GM18520 (cell line): ENCODE measurements at regions not wholly inside any gene's neighbourhood (a gene's known extent, or its start where the extent isn't known, plus 50 kb on each side); places are given as distances from the start of the nearest gene placed in this dataset.
"Not testable (repeated sequence)": the region's sequence is repeated elsewhere in the genome, so short reads cannot be mapped to it uniquely, and the experiment has no call there.

Experiments used
- ATAC-seq: cut with Tn5 transposase; IDR thresholded peaks from one replicate; pipeline ENCODE4 v1.9.1; 2021; ENCODE audit not compliant: unreplicated experiment

DNA sequence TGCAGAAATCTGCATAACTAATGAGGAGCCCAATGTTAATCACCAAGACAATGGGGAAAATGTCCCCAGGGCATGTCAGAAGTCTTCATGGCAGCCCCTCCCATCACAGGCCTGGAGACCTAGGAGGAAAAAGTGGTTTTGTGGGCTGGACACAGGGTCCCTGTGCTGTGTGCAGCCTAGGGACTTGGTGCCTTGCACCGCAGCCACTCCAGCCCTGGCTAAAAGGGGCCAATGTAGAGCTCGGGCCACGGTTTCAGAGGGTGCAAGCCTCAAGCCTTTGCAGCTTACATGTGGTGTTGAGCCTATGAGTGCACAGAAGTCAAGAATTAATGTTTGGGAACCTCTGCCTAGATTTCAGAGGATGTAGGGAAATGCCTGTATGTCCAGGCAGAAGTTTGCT lies 474.3 kb upstream of the ADGRB3 start:
- ATAC-seq = not testable (repeated sequence)

DNA sequence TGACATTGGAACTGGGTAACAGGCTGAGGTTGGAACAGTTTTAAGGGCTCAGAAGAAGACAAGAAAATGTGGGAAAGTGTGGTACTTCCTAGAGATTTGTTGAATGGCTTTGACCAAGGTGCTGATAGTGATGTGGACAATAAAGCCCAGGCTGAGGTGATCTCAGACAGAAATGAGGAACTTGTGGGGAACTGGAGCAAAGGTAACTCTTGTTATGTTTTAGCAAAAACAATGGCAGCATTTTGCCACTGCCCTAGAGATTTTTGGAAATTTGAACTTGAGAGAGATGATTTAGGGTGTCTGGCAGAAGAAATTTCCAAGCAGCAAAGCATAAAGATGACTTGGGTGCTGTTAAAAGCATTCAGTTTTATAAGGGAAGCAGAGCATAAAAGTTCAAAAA lies 474.7 kb upstream of the ADGRB3 start:
- no peak for ATAC-seq

DNA sequence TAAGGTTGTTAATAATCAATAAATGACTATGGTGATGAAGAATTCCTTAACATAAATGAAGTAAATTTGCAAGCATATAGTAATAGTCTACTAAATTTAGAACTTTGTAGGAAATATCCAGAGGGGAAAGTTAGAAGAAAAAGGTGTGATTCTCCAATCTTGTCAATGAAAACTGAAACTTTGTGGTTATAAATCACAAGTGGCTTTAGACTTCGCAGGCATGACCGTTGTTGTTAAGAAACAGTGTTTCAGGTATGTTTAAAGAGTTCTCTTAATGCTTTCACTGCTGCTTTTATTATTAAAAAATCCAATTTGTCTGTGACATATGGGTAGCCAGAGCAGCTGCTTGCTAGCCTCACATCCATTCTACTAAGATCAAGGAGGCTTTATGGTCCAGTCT lies 475.6 kb upstream of the ADGRB3 start:
- no peak for ATAC-seq

DNA sequence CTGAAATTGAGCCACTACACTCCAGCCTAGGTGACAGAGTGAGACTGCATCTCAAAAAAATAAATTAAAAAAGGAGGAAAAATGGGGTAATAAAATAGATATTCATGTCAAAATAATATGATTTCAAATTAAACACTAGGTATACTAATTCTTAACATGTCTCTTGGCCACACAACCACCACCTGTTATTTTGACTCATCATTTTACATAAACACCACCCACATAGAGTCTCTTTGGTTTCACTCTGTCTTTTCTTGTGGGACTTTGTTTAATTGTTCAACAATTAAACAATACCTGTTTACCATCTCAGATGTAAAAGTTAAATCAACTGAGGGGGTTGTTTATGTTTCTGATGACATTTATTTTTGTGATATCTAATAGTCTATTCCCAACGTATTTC lies 476.8 kb upstream of the ADGRB3 start:
- ATAC-seq = no peak

DNA sequence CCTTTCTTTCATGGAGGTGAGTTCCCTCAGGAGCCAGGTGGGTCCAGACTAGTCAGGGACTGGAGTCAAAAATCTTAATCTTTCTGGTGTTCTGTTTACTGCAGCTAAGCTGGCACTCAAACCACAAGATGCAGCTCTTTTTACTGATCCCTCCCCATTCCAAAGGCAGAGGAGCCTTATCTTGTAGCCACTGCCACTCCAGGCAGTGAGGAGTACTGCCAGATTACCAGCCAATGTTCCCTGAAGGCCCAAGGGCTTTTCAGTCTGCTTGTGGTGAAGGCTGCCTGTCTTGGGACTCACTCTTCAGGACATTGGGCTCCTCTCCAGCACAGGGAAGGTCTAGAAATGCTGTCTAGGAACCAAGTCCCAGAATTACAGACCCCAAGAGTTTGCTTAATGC lies 490.4 kb upstream of the ADGRB3 start:
- ATAC-seq = no peak

DNA sequence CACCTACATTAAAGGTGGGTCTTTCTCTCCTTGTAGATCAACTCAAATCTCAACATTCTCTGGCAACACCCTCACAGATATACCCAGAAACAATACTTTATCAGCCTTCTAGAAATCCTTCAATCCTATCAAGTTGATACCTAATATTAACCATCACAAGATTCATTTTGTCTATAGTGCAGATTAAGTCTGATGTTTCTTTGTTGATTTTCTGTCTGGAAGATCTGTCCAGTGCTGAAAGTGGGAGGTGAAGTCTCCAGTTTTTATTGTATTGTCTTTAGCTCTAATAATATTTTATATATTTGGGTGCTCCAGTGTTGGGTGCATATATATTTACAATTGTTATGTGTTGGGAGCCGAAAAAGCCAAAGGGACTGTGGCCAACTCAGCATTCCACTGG lies 493.9 kb upstream of the ADGRB3 start:
- no peak for ATAC-seq

DNA sequence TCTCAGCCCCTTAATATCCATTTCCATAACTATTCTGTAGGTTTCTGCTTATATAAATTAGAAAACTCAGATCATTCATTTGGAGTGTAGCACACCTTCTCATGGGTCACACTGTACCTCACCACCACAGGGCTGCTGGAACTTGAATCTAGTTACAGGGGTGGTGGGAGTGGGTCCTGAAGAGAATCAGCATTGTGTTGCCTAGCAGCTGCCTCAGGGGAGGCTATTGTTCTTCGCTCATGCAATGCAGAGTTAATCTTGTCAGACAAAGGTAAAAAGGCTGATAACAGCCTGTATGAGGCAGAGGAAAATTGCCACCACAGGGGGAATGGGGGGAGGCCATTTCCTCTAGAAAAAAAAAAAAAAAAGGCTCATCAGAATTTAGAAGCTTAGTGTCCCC lies 496.0 kb upstream of the ADGRB3 start:
- no peak for ATAC-seq

DNA sequence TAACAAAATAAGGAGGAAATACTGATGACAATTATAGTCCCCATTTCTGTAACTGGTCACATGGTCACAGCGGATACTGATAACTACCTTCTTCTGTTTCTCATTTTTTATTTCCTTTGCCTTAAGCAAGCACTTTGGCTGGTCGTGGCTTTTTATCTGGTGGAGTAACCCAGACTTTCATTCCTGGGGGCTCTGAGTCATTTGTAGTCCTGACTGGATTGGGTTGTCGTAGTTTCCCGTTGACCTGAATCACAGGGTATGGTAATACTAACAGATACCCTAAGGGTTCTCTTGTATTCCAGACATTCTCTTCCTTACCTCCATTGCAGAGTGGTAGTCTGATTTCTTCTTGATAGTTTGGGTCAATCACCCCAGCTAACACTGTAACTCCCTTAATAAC lies 500.3 kb upstream of the ADGRB3 start:
- ATAC-seq = no peak

DNA sequence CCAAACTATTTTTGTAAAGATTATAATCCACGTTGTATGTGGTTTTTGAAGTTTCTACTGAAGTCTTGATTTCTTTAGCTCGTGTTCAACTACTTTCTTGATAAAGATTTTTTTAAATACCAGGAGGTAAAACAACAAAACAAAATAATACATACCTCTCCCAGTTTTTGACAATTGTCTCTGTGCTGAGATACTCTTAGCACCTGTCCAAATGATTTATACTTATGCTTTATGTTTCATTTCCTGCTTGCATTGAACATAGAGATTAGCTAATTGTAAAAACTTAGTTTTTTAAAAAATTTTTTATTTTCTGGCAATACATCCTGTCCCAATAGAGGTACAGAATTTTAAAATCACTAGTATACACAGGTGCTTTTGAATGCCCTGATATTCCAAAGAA lies 506.9 kb upstream of the ADGRB3 start:
- ATAC-seq = no peak

DNA sequence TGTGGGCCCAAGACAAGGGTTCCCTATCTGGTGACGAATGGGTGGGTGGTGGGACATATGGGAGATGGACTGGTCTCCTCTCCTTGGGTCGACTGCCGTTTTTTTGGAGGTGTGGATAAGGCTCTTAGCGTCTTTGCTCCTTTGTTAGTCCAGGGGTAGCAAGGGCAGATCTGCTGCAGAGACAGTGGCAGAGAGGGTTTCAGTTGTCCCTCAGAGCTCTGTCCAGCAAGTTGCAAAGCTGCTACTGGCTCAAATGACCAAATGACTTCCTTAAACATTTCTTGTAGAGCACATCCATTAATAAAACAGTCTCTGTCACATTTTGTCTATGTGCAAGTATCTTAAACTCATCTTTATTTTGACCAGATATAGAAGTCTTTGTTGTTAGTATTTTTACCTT lies 508.0 kb upstream of the ADGRB3 start:
- no peak for ATAC-seq

DNA sequence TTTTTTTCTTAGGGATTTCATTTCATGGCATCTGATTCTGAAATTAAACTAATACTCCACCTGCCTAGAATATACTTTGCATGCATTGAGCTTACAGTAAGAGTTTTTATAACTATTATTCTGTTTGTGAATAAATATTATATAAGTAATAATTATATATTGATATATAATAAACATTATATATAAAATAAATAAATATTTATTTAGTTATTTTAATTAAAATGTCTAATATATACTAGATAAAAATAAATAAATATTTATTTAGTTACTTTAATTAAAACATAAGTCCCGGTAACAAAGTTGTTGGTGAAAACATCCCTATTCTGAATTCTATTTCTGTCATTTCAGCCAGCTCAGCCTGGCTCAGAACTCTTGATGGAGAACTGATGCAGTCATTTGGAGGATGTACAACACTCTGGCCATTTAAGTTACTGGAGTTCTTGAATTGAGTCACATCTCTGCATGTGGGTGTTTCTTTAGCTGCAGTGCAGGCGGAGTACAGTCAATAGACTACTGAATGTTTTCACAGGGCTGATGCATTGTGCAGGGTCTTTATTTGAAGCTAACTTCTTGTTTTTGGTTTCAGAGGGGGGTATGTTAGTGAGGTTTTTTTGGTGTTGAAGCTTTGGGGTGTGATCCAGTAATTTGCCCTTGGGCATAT lies 508.9 kb upstream of the ADGRB3 start:
- ATAC-seq = peak; percentile 84

DNA sequence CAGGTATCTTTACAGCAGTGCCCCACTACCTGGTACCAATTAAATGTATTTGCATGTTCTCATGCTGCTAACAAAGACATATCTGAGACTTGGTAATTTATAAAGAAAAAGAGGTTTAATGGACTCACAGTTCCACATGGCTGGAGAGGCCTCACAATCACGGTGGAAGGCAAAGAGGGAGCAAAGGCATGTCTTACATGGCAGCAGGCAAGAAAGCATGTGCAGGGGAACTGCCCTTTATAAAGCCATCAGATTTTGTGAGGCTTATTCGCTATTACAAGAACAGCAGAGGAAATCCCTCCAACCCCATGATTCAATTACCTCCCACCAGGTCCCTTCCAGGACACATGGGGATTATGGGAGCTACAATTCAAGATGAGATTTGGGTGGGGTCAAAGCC lies 512.1 kb upstream of the ADGRB3 start:
- not testable (repeated sequence) for ATAC-seq

DNA sequence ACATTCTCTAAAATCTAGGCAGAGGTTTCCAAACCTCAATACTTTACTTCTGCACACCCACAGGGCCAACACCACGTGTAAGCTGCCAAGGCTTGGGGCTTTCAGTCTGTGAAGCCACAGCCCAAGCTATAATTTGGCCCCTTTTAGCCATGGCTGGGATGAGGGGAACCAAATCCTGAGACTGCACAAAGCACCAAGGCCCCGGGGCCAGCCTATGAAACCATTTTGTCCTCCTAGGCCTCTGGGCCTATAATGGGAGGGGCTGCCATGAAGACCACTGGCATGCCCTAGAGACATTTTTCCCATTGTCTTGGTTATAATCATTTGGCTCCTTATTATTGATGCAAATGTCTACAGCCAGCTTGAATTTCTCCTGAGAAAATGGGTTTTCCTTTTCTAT lies 513.0 kb upstream of the ADGRB3 start:
- ATAC-seq = no peak

DNA sequence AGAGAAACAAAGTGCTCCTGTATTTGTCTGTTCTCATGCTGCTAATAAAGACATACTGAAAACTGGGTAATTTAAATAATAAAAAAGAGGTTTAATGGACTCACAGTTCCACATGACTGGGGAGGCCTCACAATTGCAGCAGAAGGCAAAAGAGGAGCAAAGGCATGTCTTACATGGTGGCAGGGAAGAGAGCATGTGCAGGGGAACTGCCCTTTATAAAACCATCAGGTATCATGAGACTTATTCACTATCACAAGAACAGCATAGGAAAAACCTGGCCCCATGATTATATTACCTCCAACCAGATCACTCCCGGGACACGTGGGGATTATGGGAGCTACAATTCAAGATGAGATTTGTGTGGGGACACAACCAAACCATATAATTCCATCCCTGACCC lies 514.1 kb upstream of the ADGRB3 start:
- ATAC-seq = not testable (repeated sequence)

DNA sequence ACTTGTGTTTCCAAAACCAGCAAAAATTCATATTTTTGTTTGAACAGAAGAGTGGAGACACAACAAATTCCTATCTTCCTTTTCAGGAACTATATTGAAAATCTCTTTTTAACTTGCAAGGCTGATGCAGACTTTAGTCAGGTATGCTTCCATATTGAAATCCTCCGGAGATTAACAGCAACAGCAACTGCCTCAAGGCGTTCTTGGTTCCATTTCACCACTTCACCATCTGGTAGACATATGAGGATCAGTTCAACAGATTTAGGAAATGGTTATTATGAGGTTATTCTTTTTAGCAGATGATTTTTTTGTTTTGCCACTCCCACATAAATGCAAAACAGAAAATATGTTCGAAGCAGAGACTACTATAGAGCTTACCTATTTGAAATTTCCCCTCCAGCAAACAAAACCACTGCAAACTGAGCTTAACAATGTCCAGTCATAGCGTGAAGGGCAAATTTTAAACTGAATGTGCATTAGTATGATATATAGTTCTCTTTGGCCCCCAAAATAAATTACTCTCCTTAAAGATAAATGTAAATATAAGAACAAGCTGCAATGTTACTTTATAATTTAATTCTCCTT lies 520.5 kb upstream of the ADGRB3 start:
- ATAC-seq = no peak

DNA sequence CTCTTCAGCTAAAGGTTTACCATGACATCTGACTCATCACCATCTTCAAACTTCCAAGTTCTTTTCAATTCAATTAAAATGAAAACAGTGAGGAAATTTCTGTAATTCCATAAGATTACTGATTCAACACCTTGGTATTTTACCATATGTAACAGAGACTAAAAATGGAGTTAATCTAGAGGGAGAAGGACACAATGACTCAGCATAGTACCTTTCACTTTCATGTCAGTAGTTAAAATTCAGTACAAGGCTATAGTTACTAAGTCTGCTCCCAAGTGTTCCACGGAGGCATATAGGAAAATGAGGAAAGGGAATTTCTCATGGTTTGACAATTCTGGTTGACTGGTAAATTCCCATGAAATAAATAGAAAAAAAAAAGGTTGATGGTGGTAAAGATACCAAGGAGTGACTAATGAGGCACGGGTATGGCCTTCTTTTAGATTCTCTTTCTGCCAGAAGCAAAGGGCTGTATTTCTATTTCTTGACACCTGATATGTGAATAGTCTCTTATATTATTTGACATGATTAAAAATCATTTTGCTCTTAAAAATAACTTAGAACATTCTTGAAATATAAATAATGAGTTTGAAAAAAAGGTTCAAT lies 526.7 kb upstream of the ADGRB3 start:
- ATAC-seq = no peak

DNA sequence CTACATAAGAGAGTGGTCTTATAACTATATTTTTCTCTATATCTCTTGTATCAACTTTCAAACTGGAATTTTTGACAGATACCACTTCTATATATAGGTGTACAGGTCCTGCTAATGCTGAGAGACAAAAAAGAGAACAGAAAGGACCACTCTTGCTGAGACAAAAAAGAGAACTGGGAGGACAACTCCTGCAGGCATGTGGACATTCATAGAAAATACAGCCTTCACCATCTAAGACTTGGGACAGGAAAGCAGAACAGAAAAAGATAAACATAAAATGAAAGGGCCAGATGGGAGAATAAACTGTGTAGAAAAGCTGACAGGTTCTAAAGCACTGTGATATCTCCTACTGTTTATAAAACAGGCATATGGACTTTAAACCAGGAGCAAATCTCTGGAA lies 541.0 kb upstream of the ADGRB3 start:
- no peak for ATAC-seq

DNA sequence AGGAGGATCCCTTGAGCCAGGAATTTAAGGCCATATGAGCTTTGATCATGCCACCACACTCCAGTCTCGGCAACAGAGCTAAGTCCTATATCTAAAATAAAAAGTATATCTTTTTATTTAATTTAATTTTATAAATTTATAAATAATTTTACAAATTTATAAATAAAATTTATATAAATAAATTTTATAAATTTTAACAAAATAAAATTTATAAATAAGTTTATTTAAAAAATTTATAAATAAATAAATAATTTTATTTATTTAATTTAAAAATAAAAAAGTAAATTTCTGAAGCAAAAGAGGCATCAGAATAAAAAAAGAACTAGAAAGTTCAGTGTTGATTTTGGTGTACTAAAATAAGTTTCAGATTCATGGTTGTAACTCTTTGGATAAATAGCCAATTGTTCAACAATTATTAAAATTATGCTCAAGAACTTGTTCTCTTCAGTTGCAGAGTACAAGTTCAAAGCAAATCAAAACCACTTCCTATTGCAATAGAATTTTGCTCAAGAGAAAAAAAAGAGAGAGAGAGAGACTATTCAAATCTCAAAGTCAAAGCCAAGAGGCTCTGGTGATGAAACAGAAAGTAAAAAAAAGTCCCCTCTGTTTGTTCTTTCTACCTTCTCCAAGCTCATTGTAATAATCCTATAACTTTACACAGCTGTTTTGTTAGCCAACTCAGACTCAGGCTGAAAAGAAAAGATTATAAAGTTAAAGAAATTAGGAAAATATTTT lies 547.5 kb upstream of the ADGRB3 start:
- peak; percentile 67 for ATAC-seq

DNA sequence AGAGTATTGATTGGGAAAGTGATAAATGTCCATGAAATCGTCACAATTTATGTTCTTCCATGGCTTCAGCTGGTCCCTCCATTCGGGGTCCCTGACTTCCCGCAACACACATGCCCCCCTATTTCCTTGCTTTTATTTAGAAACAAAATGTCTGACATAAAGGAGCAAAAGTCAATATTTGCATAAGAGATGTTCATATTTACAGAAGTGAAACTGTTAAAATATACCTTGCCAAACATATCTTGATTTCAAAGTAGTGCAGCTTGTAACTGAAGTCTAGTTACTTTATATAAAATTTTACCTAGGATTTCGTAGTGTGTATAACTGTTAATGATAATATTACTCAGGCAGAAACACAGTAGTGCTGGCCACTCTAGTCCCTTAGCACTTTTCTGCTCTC lies 548.9 kb upstream of the ADGRB3 start:
- no peak for ATAC-seq

DNA sequence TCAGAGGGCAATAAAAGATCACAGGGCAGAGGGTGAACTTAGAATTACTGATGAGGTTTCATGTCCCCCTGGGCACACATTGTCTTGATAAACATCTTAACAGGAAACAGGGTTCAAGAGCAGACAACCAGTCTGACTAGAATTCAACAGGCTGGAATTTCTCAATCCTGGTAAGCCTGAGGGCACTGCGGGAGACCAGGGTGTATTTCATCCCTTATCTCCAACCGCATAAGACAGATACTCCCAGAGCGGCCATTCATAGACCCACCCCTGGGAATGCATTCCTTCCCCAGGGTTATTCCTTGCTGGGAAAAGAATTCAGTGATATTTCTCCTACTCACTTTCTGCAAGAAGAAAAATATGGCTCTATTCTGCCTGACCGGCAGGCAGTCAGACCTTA lies 549.5 kb upstream of the ADGRB3 start:
- ATAC-seq = not testable (repeated sequence)

DNA sequence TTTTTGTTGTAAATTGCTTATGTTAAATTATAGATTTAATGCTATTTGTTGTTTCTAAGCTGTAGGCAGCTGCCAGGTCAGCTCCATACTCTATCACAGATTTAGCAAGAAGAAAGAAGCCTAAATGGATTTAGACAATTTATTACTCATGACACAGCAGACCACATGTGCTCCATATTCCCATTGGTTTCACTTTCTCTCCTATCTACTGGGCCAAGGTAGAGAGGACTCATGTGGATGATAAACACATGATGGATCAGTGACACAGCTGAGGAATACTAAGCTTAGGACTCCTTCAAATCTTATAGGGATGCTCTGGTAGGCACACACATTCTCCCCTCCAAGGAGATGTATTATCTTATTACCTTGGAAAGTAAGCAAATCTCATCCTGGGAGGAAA lies 553.0 kb upstream of the ADGRB3 start:
- no peak for ATAC-seq

DNA sequence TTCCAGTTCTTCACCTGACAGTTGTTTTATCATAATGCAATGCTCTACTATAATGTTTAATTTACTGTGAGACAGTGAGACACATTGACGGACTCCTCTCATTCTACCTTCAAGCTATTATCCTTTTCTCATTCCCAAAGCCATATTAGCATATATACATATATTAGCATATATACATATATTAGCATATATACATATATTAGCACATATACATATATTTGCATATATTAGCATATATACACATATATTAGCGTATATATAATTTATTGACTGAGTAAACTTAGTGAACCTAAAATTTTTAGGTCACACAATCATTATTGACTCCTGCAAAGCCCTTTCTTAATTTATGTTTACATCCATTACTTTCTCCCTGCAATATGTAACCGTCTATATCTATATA lies 555.0 kb upstream of the ADGRB3 start:
- no peak for ATAC-seq
